HG02938 (cell line): ENCODE measurements at regions not wholly inside any gene's neighbourhood (a gene's known extent, or its start where the extent isn't known, plus 50 kb on each side); places are given as distances from the start of the nearest gene placed in this dataset.

Experiments used
- ATAC-seq: cut with Tn5 transposase; IDR thresholded peaks from one replicate; pipeline ENCODE4 v1.9.1; 2021; ENCODE audit warnings: mild to moderate bottlenecking, moderate library complexity; ENCODE audit not compliant: unreplicated experiment

- no peak for ATAC-seq
These were observed 367.6 kb downstream of the ENC1 start for GRCh38 chr5:74272831-74273451.

GRCh38 chr5:74272024-74272775 lies 368.3 kb downstream of the ENC1 start:
- ATAC-seq: no peak

GRCh38 chr5:74268297-74268696 lies 372.2 kb downstream of the ENC1 start:
- ATAC-seq: no peak

GRCh38 chr5:74266836-74267235 lies 373.7 kb downstream of the ENC1 start:
- no peak for ATAC-seq

GRCh38 chr5:74266132-74266531 lies 374.4 kb downstream of the ENC1 start:
- no peak for ATAC-seq

- ATAC-seq: no peak
These were observed 377.9 kb downstream of the ENC1 start for GRCh38 chr5:74262544-74263207.

GRCh38 chr5:74261866-74262265 lies 378.7 kb downstream of the ENC1 start:
- ATAC-seq: no peak

- no peak for ATAC-seq
These were observed 379.1 kb downstream of the ENC1 start for GRCh38 chr5:74261421-74261820.

- ATAC-seq: no peak
These were observed 381.0 kb downstream of the ENC1 start for GRCh38 chr5:74259572-74259971.

- no peak for ATAC-seq
These were observed 382.2 kb downstream of the ENC1 start for GRCh38 chr5:74258314-74258665.

GRCh38 chr5:74257645-74258313 lies 382.7 kb downstream of the ENC1 start:
- no peak for ATAC-seq

GRCh38 chr5:74257060-74257527 lies 383.4 kb downstream of the ENC1 start:
- no peak for ATAC-seq

GRCh38 chr5:74255692-74256392 lies 384.7 kb downstream of the ENC1 start:
- ATAC-seq: no peak

- no peak for ATAC-seq
These were observed 386.3 kb downstream of the ENC1 start for GRCh38 chr5:74254257-74254656.

GRCh38 chr5:74252044-74252443 lies 388.5 kb downstream of the ENC1 start:
- no peak for ATAC-seq

GRCh38 chr5:74251141-74252035 lies 389.1 kb downstream of the ENC1 start:
- no peak for ATAC-seq

GRCh38 chr5:74250304-74251102 lies 390.0 kb downstream of the ENC1 start:
- ATAC-seq: no peak

- no peak for ATAC-seq
These were observed 392.0 kb downstream of the ENC1 start for GRCh38 chr5:74248576-74248975.

- ATAC-seq: no peak
These were observed 396.1 kb downstream of the ENC1 start for GRCh38 chr5:74244406-74244805.
